Activated CD8-positive, alpha-beta memory T cell treated with anti-CD3 and anti-CD28 coated beads for 36 hours (primary cell): ENCODE measurements at regions not wholly inside any gene's neighbourhood (a gene's known extent, or its start where the extent isn't known, plus 50 kb on each side); places are given as distances from the start of the nearest gene placed in this dataset.

ENCODE experiments used
- CTCF ChIA-PET: fragments of 350-600 bp; sonication (Branson Sonifier 250); formaldehyde crosslinking; loops from one replicate; lab custom pipeline; 2021; ENCODE audit warnings: antibody characterized with exemption; lab: Charles Lee
- POLR2A ChIA-PET: fragments of 350-600 bp; sonication (Branson Sonifier 250); formaldehyde crosslinking; loops from one replicate; lab custom pipeline; 2021; ENCODE audit warnings: antibody characterized with exemption; lab: Charles Lee

DNA sequence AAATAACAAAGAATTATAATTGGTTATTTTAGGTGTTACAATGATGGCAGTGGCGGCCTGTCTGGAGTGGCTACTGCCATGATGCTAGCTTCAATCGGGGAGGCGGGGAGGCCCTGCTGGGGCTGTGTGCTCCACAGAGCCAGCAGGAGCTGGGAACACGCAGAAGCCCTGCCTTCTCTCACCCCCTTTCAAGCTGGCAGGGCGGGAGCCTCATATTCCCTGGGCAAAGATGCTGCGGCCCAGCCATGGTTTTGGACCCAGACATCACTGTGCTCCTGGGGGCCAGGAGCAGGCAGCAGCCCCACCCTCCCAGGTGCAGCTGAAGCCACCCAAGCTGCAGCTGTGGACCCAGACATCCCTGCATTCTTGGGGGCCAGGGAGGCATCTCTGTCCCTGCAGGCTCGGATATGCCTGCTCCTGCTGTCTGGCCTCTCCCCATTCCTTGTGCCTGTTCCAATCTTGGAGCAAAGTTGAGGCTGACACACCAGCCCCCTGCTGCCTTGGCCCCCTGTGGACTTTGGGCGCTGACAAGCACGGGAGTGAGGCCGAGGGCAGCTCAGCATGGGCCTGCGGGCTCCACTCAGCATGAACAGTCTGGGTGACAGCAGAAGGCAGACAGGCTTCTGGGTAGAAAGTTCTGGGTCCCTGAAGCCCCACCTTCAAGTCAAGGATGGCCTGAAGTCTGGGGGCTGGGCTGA is 263.1 kb upstream of the HTR2A start:
- ChIA-PET CTCF (no interaction called here), POLR2A (no interaction called here)

DNA sequence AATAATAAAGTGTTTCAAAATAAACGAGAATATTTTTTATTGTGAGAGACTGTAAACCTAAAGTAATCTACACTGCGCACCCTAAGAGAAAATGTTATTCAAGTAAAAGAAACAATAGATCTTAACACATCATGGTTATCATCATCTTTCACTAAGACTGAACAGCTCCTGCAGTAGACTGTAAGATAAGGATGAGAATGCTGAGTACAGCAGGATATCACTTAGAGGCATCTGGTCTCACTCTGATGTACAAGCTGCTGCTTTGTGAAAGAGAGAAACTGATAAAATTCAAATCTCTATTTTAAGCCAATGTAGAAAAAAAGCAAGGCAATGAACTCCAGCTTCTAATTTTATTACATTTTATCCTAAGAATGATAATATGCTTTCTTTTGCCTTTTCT is 261.7 kb upstream of the HTR2A start:
- ChIA-PET POLR2A (no interaction called here), CTCF (no interaction called here)

- ChIA-PET POLR2A (no interaction called here), CTCF (no interaction called here)
Observed at GRCh38 chr13:47148543-47148942, 251.7 kb upstream of the HTR2A start.

GRCh38 chr13:47147812-47148119 is 250.9 kb upstream of the HTR2A start:
- ChIA-PET POLR2A (no interaction called here), CTCF (no interaction called here)

DNA sequence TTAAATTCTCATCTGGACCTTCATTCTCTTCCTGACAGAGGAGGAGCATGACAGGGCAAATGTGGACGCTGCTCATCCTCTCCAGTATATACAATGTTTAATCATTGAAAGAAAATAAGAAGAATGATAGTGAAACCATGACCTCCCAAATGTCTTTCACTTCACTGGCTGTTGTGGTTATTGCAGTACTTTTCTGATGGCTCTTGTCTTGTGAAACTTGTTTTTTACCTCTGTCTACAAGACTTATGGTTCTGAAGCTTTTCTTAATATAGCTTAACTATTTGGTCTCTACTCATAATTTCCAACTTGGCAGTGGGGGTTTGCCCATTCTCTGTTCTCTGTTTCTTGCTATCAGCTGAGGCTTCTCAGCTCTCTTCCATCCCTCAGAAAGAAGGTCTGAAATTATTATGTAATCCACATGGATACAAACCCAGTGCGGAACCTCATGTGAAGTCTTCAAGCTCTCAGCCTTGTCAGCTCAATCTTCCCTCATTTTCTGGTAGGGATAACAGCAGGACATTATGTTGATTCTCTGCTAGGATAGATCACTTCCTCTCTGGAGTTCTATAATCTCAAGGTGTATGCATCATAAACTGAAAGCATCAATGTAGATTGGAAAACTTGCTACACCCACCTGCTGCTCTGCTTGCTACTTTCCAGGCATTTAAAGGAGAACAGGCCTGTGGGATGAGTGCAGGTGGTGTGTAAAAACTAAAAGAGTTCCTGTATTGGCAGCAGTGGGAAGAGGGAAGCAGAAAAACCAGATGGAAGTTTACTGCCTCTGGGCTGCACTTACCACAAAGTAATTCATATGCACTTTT is 250.3 kb upstream of the HTR2A start:
- POLR2A ChIA-PET = no interaction called here
- CTCF ChIA-PET = no interaction called here

- CTCF ChIA-PET = interaction anchor here (0.6 kb wide), 1 partner anchor 41 kb away, joined by 3 read pairs; no protein-coding TSS in a partner anchor
- POLR2A ChIA-PET = no interaction called here
Observed at GRCh38 chr13:47146136-47146535, 249.3 kb upstream of the HTR2A start.

DNA sequence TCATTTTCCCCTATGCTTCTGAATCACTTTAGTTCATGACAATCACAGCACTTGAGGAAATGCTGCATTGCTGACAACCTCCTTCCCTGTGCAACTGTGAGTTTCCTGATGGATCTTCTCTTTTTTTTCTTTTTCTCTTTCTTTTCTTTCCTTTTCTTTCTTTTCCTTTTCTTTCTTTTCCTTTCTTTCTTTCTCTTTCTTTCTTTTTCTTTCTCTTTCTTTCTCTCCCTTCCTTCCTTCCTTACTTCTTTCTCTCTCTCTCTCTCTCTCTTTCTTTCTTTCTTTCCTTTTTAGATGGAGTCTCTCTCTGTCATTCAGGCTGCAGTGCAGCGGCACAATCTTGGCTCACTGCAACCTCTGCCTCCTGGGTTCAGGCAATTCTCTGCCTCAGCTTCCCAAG is 247.9 kb upstream of the HTR2A start:
- ChIA-PET CTCF (no interaction called here), POLR2A (no interaction called here)

- POLR2A ChIA-PET = no interaction called here
- CTCF ChIA-PET = no interaction called here
Observed at GRCh38 chr13:47142105-47142504, 245.3 kb upstream of the HTR2A start.

DNA sequence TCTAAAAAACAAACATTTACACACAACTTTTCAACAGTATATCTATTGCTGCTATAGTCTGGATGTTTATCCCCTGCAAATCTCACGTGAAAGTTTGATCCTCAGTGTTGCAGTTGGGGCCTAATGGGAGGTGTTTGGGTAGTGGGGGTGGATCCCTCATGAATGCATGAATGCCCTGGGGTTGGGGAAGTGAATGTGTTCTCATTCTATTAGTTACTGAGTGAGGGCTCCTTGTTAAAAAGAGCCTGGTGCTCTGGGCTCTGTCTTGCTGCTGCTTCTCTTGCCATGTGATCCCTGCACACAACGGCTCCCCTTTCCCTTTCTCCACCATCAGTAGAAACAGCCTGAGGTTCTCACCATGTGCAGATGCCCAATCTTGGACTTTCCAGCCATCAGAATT is 242.7 kb upstream of the HTR2A start:
- ChIA-PET CTCF (no interaction called here), POLR2A (no interaction called here)

- ChIA-PET CTCF (no interaction called here), POLR2A (no interaction called here)
Observed at GRCh38 chr13:47136504-47136941, 239.7 kb upstream of the HTR2A start.

DNA sequence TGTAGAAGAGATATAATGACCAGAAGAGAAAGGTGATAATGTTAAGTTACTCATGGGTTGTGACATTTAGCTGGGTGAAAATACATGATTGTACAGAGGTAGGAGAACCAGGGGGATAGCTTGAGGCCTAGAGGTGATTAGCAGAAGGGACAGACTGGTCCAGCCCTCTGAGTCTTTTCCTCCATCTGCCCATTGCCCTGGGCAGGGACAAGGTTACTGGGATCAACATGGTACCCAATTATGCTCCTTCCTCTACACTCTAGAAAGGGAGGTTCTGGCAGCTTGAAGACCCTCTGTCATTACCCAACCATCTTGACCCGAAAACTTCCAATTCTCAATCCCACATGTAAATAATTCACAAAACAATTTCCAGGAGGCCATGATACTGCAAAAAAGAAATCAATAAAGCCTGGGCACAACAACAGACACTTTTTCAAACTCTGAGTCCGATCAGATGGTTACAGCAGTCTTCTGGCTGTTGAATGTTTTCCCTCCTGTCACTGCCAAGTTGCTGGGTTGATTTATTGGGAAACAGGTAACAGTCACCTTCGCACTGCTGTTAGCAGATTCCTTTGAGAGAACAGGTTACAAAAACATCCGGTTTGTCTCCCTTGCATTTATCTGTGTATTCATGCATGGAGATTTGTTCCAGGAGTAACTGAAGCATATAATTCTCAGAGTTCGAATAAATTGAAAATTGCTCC is 239.1 kb upstream of the HTR2A start:
- CTCF ChIA-PET = no interaction called here
- POLR2A ChIA-PET = no interaction called here

GRCh38 chr13:47134939-47135489 is 238.2 kb upstream of the HTR2A start:
- ChIA-PET CTCF (no interaction called here), POLR2A (no interaction called here)

- ChIA-PET POLR2A (no interaction called here), CTCF (no interaction called here)
Observed at GRCh38 chr13:47133011-47133445, 236.2 kb upstream of the HTR2A start.

GRCh38 chr13:47129461-47129860 is 232.6 kb upstream of the HTR2A start:
- ChIA-PET POLR2A (no interaction called here), CTCF (no interaction called here)

DNA sequence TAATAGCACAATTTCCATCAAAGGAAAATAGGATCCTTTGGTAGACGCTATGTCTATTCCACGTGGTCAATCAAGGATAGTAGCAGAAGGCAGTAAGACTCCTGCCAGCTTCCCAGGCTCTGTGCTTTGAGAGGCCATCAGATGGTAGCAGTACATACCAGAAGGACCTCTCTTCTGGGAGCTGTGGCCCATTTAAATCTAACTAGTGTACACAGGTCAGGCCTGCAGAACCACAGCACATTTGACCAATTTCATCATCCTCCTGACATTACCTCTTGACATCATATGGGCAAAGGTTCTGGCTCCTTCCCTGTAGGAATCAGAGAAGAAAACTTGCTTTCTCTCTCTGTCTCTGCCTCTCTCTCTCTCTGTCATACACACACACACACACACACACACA is 229.6 kb upstream of the HTR2A start:
- ChIA-PET POLR2A (no interaction called here), CTCF (no interaction called here)

- CTCF ChIA-PET = no interaction called here
- POLR2A ChIA-PET = no interaction called here
Observed at GRCh38 chr13:47121092-47121763, 224.4 kb upstream of the HTR2A start.

- ChIA-PET POLR2A (no interaction called here), CTCF (no interaction called here)
Observed at GRCh38 chr13:47120282-47120681, 223.4 kb upstream of the HTR2A start.

DNA sequence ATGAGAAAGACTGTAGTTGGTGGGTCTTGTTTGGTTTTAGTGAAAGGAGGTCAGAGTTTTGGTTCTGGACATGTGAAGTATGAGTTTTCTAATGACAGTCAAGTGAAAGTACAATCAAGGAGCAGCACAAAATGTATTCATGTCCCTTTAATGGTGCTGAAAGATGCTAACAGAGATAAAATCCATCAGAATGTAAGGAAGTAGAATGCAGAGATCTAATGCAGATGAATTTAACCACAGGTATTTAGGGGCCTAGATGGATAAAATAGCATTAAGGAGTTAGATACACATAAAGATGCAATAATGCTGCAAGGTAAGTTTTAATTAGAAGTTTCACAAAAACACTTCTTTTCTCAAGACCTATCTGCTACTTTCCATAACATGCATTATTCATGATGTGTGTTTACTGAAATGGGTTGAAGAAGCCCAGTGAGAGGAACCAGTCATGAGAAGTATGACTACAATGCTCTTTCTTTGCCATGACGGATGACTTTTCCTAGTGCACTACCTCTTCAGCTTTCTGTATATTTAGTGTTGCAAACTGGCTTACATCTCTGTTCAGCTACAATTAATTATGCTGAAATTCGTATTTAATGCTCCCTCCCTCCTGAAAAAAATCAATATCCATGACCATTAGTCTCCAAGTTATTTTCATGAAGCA is 222.9 kb upstream of the HTR2A start:
- CTCF ChIA-PET = no interaction called here
- POLR2A ChIA-PET = no interaction called here

GRCh38 chr13:47117268-47117667 is 220.4 kb upstream of the HTR2A start:
- ChIA-PET CTCF (no interaction called here), POLR2A (no interaction called here)
